Spleen (tissue), 11 donors: ENCODE measurements at regions not wholly inside any gene's neighbourhood (a gene's known extent, or its start where the extent isn't known, plus 50 kb on each side); places are given as distances from the start of the nearest gene placed in this dataset.

Experiments used
- DNase-seq: peaks from one replicate; pipeline ENCODE4 v3.0.0-alpha.2; 2020
- H3K27ac ChIP-seq, 8 donors: fragments of 200-600 bp; sonication (generic) in 7 of 8; 1 replicate in 4 of 8; 2 replicates in 4 of 8; pipeline versions ENCODE4 v1.5.0 to v1.8.0; 2016 to 2021; ENCODE audit warnings: inconsistent platforms in 4 of 8, mild to moderate bottlenecking in 4 of 8, moderate library complexity in 1 of 8
- H3K27me3 ChIP-seq, 7 donors: fragments of 200-600 bp; sonication (generic) in 6 of 7; replicated peaks in 1 of 7; 1 replicate in 4 of 7; 2 replicates in 3 of 7; pipeline versions ENCODE4 v1.5.0 to v1.8.0; 2016 to 2021; ENCODE audit warnings: inconsistent platforms in 3 of 7, mild to moderate bottlenecking in 1 of 7
- H3K36me3 ChIP-seq, 6 donors: fragments of 200-600 bp; sonication (generic) in 5 of 6; 1 replicate in 4 of 6; 2 replicates in 2 of 6; pipeline versions ENCODE4 v1.5.0 to v1.8.0; 2016 to 2021; ENCODE audit warnings: inconsistent platforms in 2 of 6
- H3K4me1 ChIP-seq, 6 donors: fragments of 200-600 bp; sonication (generic) in 5 of 6; 1 replicate in 3 of 6; 2 replicates in 3 of 6; pipeline versions ENCODE4 v1.5.0 to v1.8.0; 2016 to 2021; ENCODE audit warnings: inconsistent platforms in 3 of 6
- H3K4me3 ChIP-seq, 8 donors: fragments of 200-600 bp; sonication (generic) in 7 of 8; 1 replicate in 4 of 8; 2 replicates in 4 of 8; pipeline versions ENCODE4 v1.5.0 to v1.8.0; 2016 to 2021; ENCODE audit warnings: inconsistent platforms in 4 of 8, mild to moderate bottlenecking in 4 of 8, moderate library complexity in 2 of 8
- H3K9me3 ChIP-seq, 8 donors: fragments of 200-600 bp; sonication (generic) in 7 of 8; 1 replicate in 4 of 8; 2 replicates in 4 of 8; pipeline versions ENCODE4 v1.5.0 to v1.8.0; 2016 to 2021; ENCODE audit warnings: inconsistent platforms in 4 of 8
- POLR2A ChIP-seq, 3 donors: fragments of 450-650 bp; IDR thresholded peaks; one replicate each; pipeline ENCODE4 v1.5.1; 2017; ENCODE audit warnings: antibody characterized with exemption in 3 of 3, mild to moderate bottlenecking in 1 of 3
- POLR2AphosphoS5 ChIP-seq, 3 donors: sonication (generic); formaldehyde crosslinking; IDR thresholded peaks; one replicate each; pipeline ENCODE4 v1.5.1; 2017; ENCODE audit warnings: antibody characterized with exemption in 3 of 3
- WGBS, 5 donors: extraction: QIAGEN DNeasy Blood & Tissue Kit in 3 of 5; methylation state at CpG; one replicate each; pipeline versions ENCODE4 v1.1.5 to v1.1.7; 2013 to 2018; 5-methylcytosine and 5-hydroxymethylcytosine counted together
- intact Hi-C: fragments of 100-400 bp; cut with DNase I; formaldehyde crosslinking; loops from one replicate; pipeline ENCODE4 v1.15.0; 2023; ENCODE audit warnings: low total_unique reads
- TF ChIP-seq, protein P1 (sequence below), 11 experiments: fragments of 200-600 bp in 7 of 11; fragments of 450-650 bp in 4 of 11; sonication (generic) in 4 of 11; IDR thresholded peaks in 8 of 11; conservative IDR thresholded peaks in 3 of 11; 1 replicate in 7 of 11; 2 replicates in 4 of 11; pipeline versions ENCODE4 v1.4.0 to v1.8.0; 2016 to 2021; ENCODE audit warnings: antibody characterized with exemption in 11 of 11, inconsistent platforms in 4 of 11, mild to moderate bottlenecking in 1 of 11
- donor health status: healthy with polysubstance abuse.
- donor health status: DM: no; HTN: no; CAD: no; lungs with moderate emphysema.
- donor health status: DM: no; HTN: no; CAD: no.
- donor health status: Bipolar disorder and iron deficiency.
- donor health status: healthy.
- donor health status: DM: no; HTN: no; CAD: no.
- donor health status: DM: yes; HTN: yes; CAD: no.

DNA sequence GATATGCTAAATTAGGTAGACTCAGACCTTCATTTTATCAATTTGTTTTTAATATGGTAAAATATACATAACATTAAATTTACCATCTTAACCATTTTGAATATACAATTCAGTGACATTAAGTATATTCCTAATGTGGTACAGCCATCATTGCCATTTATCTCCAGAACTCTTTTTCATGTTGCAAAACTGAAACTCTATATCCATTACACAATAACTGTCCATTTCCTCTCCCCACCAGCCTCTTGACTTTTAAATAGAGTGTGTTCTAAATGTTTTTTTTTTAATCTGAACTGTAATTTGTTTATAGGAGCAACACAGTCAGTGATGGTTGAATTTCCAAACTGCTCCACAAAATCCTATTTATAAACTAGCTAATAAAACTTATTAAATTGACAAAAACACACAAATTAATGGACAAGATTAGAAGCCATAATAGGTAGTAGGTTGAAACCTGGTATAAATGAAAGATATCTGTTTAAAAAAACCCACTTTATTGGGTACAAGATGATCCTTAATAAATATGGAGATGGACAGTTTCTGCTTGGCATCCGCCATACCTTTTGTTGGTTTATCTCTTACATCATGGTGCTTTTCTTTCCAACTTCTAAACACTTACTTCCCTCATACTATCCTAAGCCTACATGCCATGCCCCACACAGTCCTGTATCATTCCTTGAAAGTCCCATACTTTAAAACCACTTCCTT is 142.4 kb downstream of the ZPLD1 start:
- 89 to 93% (median 91%) methylated on average over 1 of the region's 1 CpG for WGBS, 5 donors
- no peaks in the 10 kb centered on the region for H3K4me1 ChIP-seq
- H3K27ac ChIP-seq: no peak overlapping the region
- no peak for DNase-seq
- H3K4me3 ChIP-seq: no peak overlapping the region
- H3K27me3 ChIP-seq: no peaks in the 10 kb centered on the region
- intact Hi-C loops: no loop called here
- H3K9me3 ChIP-seq: no peaks in the 10 kb centered on the region
- no peak for TF ChIP-seq POLR2AphosphoS5 (IDR thresholded peaks at IDR 0.05)
- TF ChIP-seq, protein P1, sequence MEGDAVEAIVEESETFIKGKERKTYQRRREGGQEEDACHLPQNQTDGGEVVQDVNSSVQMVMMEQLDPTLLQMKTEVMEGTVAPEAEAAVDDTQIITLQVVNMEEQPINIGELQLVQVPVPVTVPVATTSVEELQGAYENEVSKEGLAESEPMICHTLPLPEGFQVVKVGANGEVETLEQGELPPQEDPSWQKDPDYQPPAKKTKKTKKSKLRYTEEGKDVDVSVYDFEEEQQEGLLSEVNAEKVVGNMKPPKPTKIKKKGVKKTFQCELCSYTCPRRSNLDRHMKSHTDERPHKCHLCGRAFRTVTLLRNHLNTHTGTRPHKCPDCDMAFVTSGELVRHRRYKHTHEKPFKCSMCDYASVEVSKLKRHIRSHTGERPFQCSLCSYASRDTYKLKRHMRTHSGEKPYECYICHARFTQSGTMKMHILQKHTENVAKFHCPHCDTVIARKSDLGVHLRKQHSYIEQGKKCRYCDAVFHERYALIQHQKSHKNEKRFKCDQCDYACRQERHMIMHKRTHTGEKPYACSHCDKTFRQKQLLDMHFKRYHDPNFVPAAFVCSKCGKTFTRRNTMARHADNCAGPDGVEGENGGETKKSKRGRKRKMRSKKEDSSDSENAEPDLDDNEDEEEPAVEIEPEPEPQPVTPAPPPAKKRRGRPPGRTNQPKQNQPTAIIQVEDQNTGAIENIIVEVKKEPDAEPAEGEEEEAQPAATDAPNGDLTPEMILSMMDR (IDR thresholded peaks at IDR 0.05 in 8 of 11, conservative IDR thresholded peaks at IDR 0.05 in 3 of 11): no peak
- no peak for TF ChIP-seq POLR2A (IDR thresholded peaks at IDR 0.05)
- no peaks in the 10 kb centered on the region for H3K36me3 ChIP-seq

DNA sequence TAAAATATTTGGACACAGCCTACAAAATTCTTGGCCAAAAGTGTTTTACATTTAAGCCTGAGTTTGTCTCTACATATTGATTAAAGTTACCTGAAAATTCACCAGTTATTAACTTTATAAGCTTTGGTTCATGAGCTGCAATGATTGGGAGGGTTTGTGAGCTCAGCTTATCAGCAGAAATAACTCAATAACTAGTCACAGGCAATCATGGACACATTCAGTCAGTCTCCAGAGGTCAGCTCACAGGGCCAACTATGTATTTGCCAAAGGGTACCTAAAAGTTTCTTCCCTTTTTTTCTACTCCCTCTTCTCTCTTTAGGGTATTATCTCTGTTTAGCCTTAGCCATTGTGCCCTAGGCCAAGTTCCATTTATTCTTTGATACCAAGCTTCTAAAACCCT is 145.9 kb downstream of the ZPLD1 start:
- Histone ChIP-seq H3K27me3 (no peaks in the 10 kb centered on the region), H3K9me3 (no peaks in the 10 kb centered on the region), H3K36me3 (no peaks in the 10 kb centered on the region), H3K4me3 (no peak overlapping the region), H3K4me1 (no peaks in the 10 kb centered on the region), H3K27ac (no peak overlapping the region)
- no peak for DNase-seq
- intact Hi-C loops: no loop called here
- no peak for TF ChIP-seq POLR2AphosphoS5 (IDR thresholded peaks at IDR 0.05)

DNA sequence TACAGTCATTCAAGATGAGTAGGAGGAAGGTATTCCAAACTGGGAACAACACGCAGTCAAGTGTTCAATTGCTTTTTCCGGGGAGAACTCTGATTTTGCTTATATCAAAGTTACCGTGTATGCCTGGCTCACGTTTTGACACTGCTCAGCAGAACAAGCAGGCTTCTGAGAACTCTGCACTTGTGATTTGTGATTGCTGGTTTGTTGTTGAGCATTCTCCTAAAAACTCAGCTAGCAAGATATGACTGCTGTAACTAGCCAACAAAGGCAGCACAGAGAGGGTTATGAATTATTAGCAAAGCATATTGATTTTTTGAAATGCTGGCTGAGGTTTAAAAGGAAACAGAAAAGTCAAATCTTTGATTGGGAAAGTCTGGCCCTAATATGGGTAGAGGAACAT is 151.7 kb downstream of the ZPLD1 start:
- H3K9me3 ChIP-seq: peaks cover 0 to 7% (median 0%) of the 10 kb centered on the region in 8 donors
- no peaks in the 10 kb centered on the region for H3K4me1 ChIP-seq
- H3K27me3 ChIP-seq: no peaks in the 10 kb centered on the region
- intact Hi-C loops: no loop called here
- WGBS, 5 donors: 71 to 86% (median 75%) methylated on average over 4 of the region's 4 CpGs
- H3K36me3 ChIP-seq: no peaks in the 10 kb centered on the region
- no peak for TF ChIP-seq POLR2A (IDR thresholded peaks at IDR 0.05)
- TF ChIP-seq, protein P1 (IDR thresholded peaks at IDR 0.05 in 8 of 11, conservative IDR thresholded peaks at IDR 0.05 in 3 of 11): no peak
- TF ChIP-seq POLR2AphosphoS5 (IDR thresholded peaks at IDR 0.05): no peak
- H3K27ac ChIP-seq: no peak overlapping the region
- H3K4me3 ChIP-seq: no peak overlapping the region
- DNase-seq: no peak

DNA sequence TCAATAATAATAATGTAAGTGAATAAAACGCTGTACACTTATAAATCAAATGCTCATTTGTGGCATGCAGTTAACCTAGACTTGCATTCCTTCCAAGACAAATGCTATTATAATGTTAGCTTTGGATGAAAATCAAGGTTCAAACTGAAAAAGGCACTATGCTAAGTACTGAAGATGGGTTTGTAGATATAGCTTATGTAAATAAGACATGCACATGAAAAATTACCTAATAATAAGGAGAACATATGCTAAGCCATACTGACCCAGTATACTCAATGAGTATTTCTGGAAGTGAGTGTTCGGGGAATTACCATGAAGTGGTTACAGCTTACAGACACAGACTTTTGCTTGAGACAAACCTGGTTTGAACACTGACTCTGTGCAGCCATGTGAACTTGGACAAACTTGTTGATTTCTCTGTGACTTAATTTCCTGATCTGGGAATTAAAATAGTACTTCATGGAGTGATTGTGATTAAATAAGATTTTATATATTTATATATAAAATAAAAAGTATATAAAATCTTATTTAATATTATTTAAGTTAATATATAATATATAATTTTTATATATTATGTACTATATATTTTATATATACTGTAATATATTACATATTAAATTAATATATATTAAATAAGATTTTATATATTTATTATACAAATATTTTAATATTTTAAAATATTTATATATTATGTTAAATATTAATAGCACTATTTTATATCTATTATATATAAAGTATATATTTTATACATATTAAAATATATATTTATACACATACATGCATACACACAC is 159.2 kb downstream of the ZPLD1 start:
- H3K4me3 ChIP-seq: no peak overlapping the region
- no peak for DNase-seq
- no peaks in the 10 kb centered on the region for H3K36me3 ChIP-seq
- intact Hi-C loops: no loop called here
- H3K27me3 ChIP-seq: no peaks in the 10 kb centered on the region
- TF ChIP-seq POLR2A (IDR thresholded peaks at IDR 0.05) (no peak), POLR2AphosphoS5 (IDR thresholded peaks at IDR 0.05) (no peak)
- TF ChIP-seq, protein P1 (IDR thresholded peaks at IDR 0.05 in 8 of 11, conservative IDR thresholded peaks at IDR 0.05 in 3 of 11): no peak
- no peak overlapping the region for H3K27ac ChIP-seq
- H3K4me1 ChIP-seq: no peaks in the 10 kb centered on the region
- WGBS, 5 donors: 81 to 96% (median 87%) methylated on average over 2 of the region's 2 CpGs
- H3K9me3 ChIP-seq: peaks cover 0 to 7% (median 0%) of the 10 kb centered on the region in 8 donors
